GM21619 (cell line): ENCODE measurements at regions not wholly inside any gene's neighbourhood (a gene's known extent, or its start where the extent isn't known, plus 50 kb on each side); places are given as distances from the start of the nearest gene placed in this dataset.
"Not testable (repeated sequence)": the region's sequence is repeated elsewhere in the genome, so short reads cannot be mapped to it uniquely, and the experiment has no call there.

Experiments used
- ATAC-seq: cut with Tn5 transposase; IDR thresholded peaks from one replicate; pipeline ENCODE4 v1.9.1; 2021; ENCODE audit not compliant: unreplicated experiment

DNA sequence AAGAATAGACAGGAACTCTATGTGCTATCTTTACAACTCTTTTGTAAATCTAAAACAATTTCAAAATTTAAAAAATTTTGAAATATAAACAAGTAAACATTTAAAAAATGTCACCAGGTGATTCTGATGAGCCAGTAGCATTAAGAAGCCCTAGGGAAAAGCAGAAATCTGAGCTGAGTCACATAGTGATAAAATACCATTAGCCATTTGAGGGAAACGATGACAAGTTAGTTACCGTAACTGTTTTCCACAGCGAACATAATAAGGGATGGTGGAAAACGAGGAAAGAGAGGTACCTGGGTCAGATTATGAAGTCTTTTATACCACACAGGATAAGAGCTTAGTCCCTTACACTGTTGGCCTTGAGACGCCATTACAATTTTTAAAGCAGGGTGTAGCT is 55.5 kb downstream of the PRR15 start:
- ATAC-seq, result no peak

DNA sequence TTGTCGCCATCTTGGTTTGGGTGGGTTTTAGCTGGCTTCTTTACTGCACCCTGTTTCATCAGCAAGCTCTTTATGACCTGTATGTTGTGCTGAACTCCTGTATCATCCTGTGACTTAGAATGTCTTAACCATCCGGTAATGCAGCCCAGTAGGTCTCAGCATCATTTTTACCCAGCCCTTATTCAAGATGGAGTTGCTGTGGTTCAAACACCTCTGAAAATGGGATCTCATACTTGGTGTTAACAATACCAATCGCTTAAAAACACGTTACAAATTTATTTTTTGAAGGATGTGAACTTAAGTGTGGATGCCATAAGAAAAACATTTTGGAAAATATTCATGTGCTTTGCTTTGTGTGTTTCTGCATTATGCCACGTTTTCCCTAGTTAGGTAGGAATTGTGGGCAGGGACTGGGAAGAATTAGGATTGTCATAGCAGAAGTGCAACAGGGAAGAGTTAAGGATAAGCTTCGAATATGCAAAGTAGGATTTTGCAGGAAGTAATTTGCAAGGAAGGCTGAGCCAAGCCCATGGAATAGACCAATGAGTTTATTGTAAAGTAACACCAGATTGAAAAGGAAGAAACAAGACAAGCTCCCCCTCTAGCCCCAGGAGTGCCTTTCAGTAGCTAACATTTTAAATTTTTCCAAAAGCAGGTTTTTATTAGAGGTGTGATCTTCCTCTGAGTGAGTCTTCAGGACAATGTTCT is 56.4 kb downstream of the PRR15 start:
- ATAC-seq, result no peak

DNA sequence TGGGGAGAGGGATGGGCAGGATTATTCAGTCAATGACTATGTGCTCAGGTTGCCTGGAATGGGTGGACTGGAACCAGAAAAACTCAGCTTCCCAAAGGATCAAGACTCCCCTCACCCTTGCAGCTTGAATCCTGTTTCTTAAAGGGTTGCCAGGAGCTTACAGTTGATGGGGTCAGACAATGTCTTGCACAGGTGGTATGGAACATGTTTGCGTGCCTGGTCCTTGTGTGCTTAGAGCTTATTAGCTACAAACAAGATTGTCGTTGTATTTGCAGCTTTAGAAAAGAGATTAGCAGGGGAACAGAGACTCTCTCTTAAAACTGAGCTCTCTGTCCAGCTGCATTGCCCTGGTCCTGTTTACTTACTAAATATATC is 56.9 kb downstream of the PRR15 start:
- ATAC-seq, result no peak

- ATAC-seq, result no peak
Measured at GRCh38 chr7:29622335-29623265, 59.0 kb downstream of the PRR15 start.

DNA sequence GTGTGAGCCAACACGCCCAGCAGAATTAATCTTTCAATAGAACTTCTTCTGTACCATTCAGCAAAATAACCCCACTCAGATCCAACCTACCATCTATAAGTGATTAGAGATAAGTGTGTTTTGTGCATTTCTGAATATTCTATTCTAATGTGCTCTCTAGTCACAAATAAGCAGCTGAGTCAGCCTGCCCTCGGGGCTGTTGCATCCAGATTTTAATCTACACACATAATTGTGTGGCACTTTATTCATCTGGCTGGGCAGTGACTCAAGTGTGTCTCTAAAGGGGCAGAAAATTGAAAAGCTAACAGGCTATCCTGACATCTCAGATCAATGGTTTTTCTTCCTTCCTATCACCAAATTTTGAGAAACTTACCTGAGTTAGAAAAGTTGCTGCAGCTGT is 60.3 kb downstream of the PRR15 start:
- no peak for ATAC-seq

DNA sequence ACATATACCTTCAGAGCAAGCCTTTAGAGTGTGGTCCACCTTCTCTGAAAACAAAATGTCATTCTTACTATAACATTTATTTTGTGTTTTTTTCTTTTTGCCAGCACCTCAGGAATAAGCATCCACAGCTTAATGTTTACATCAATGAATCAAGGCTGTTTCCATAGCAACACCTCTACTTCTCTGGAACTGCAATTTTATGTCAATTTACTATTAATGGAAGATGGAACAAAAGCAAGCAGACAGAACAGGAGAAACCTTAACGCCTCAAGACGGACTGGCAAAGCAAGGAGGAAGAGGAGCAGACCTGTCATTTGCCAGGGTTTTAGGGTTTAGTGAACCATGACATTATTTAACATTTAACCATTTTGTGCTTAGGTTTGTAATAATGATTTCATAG is 63.1 kb downstream of the PRR15 start:
- no peak for ATAC-seq

DNA sequence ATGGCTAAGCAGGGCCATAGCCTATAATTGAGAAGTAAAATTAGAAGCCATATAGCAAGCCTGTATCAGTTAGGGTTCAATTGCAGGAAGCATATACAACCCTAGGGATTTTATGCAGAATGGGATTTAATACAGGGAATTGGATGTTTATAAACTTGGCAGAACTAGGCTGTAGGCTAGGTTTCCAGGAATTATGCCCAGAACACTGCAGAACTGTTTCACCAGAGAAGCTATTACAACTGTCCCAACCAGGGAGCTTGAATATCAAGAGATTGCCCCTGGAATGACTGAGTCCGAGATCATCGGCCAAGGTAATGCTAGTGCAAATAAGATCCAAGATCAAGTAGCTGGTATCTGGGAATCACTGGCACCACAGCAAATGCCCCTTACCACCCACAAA is 64.0 kb downstream of the PRR15 start:
- no peak for ATAC-seq

DNA sequence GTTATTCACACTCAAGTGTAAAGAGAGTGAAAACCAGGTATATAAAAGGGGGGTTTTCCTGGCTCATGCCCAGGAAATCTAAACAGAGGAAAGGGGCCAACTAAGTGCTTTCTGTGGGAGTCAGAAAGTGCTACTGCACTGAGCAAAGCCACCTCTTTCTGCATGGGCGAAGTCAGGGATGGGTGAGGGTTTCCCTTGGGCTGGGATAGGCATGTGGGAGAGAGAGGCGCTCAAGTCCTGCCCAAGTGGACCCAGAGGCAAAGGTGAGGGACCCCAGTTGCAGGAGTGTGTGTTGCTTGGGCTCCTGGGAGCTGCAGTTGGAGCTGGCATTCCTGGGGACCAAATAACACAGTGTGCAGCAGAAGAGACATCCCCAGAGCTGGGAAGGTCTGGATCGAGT is 65.9 kb downstream of the PRR15 start:
- no peak for ATAC-seq

DNA sequence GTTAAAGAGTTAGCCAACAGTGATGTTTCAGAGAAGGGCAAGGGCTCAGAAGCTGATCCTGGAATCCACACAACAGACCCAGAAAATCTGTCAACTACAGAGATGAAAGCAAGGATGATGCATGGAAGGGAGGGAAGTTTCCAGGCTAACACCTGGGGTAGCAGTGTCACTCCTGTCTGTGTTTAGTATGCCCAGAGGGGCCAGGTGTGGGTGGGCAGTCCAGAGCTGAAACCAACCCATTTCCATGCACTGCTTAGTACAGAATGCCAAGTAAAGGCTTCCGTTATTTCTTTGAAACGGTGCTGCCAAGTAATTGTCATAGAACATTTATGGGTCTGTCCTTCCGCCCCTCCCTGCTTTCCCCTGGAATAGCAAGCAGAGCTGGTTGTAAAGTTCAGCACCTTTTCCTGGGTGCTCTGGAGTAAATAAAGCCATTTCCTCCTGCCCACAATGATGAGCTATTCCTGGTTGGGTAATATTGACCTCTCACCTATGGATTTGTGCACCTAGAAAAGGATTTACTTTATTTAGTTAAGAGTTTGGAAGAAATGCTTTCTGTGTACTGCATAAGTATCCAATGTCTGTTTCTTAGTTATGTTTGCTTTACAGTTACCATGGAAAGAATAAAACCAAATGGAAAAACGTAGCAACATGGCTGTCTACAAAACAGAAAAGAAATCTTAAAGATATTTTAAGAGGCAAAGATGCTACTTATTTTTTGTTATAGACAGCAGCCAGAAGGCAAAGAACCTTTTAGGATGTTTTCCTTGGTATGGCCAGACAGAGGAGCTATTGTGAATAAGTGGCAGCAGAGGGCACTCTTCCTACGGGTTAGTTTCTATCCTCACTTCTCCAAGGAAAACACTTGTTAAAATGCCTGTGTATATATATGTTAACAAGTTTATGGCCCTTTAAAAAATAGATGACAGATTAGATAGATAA is 71.7 kb downstream of the PRR15 start:
- not testable (repeated sequence) for ATAC-seq

- no peak for ATAC-seq
Measured at GRCh38 chr7:29636009-29636351, 72.3 kb downstream of the PRR15 start.

- no peak for ATAC-seq
Measured at GRCh38 chr7:29637374-29637773, 73.7 kb downstream of the PRR15 start.

- ATAC-seq, result not testable (repeated sequence)
Measured at GRCh38 chr7:29638841-29639240, 75.2 kb downstream of the PRR15 start.

DNA sequence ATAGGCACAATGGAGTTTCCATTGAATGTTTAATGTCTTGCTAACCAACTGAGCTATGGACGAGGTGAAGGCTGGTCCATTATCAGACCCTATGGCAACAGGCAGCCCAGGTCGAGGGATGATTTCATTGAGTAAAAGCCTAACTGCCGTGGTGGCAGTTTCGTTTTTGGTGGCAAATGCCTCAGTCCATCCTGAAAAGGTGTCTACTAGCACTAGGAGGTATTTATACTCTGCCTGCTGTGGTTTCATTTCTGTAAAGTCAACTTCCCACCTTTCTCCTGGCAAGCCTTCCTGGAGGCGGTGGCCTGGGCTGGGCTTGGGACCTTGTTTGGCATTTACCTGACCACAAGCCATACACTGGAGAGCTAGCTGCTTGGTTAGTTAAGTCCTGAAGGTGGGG is 75.8 kb downstream of the PRR15 start:
- no peak for ATAC-seq

- no peak for ATAC-seq
Measured at GRCh38 chr7:29639886-29640595, 76.4 kb downstream of the PRR15 start.

GRCh38 chr7:29641651-29642050 is 78.0 kb downstream of the PRR15 start:
- ATAC-seq, result no peak

DNA sequence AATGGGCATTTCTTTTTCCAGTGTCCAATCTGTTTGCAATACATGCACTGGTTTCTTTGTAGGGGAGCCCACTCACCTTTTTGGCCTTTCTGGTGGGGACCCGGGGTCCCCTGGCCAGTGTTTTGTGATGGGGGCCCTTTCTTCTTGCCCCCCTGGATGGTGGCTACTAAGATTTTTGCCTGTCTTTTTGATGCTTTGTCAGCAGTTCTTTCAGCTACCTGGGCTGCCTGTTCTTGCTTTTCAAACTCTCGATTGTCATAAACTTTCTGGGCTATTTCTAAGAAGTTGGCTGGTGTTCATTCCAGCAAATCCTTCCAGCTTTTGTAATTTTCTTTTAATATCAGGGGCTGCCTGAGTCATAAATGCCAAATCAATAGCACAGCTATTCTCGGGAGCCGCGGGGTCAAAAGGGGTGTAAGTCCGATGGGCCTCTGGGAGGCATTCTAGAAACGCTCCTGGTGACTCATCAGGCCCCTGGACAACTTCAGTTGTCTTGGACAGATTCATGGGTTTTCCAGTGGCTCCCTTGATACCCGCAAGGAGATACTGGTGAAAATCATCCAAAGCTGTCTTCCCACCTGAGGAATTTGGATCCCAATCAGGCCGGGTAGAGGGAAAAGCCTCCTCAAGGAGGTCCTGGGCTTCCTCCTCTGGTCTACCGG is 79.0 kb downstream of the PRR15 start:
- ATAC-seq, result no peak

DNA sequence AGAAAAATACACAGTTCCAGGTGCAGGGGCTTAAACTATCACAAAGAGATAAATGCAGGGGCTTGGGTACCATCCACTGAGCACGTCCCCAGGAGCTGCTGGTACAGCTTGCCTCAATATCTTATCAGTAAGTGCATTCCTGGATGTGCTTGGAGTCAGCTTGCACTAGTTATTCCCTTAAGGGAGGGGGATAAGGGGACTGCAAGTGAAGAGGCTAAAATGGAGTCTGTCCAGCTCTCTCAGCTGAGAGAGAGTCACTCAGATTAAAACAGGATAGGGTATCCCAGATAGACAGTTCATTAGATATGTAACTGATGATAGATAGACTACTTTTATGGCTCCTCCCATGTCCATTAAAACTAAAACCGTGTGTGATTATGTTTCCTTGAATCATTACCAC is 82.5 kb downstream of the PRR15 start:
- not testable (repeated sequence) for ATAC-seq

DNA sequence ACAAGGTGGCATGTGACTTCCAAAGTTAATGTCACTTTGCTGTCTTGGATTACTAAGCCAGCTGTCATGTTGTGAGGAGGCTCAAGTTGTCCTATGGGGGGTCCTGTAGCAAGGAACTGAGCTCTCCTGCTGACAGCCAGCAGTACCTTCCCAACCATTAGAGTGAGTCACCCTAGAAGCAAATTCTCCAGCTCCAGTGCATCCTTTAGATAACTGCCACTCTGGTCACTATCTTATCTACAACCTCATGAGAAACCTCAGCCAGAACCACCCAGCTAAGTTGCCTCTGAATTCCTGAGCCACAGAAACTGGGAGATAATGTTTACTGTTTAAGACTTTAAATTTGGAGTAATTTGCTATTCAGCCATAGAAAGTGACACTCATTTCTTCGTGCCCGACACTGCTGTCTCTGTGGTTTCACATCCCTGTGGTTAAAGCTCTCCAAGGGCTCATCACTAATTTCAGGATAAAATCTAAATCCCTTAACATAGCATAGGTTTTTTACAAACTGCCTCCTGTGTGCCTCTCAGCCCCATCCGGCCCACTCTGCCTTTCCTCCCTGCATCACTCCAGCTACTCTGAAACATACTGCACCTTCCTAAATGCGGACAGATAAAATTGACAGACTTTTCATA is 83.5 kb downstream of the PRR15 start:
- no peak for ATAC-seq

DNA sequence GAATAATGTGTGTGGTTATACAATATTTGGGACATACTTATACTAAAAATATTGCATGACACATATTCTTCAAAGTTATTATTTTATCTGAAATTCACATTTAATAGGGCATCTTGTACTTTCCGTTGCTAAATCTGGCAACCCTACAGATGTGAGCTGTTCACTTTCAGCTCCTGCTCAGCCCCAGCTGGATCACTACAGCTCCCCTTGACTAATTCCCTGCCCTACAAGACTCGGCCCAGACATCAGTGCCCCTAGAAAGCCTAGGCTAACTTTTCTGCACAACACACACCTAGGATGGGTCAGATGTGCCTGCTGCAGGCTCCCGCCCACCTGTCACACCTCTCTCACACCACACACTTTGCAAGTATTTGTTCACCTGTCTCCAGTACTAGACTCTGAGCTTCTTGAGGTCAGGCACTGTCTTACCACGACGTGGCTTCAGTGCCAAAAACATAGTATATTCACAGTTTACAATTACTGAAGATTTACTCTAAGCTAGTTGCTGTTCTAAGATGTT is 84.1 kb downstream of the PRR15 start:
- not testable (repeated sequence) for ATAC-seq
